ENCODE measurements at regions not wholly inside any gene's neighbourhood (a gene's known extent, or its start where the extent isn't known, plus 50 kb on each side); places are given as distances from the start of the nearest gene placed in this dataset.

GRCh38 chr1:181259026-181259745, 170.7 kb downstream of the IER5 start:
- no peak overlapping the region for H4K8ac ChIP-seq (ENCODE audit: low read depth, low read length)
- no peaks in the 10 kb centered on the region for H3K79me1 ChIP-seq (ENCODE audit: low read length)
- H3K27me3 ChIP-seq (ENCODE audit: insufficient read depth, low read length), result no peaks in the 10 kb centered on the region
- DNase-seq, result no peak
- no peak overlapping the region for H3K4ac ChIP-seq (ENCODE audit: low read depth, low read length)
- no peak overlapping the region for H2AK5ac ChIP-seq (ENCODE audit: low read length)
- H3K27ac ChIP-seq (ENCODE audit: low read depth, low read length), result no peak overlapping the region
- H3K9ac ChIP-seq (ENCODE audit: low read length), result no peak overlapping the region
- H3K23ac ChIP-seq (ENCODE audit: low read length), result no peak overlapping the region
- H3K4me3 ChIP-seq (ENCODE audit: low read depth, low read length), result no peak overlapping the region
- H4K12ac ChIP-seq (ENCODE audit: low read depth, low read length), result no peak overlapping the region
- H3K9me3 ChIP-seq (ENCODE audit: insufficient read depth, low read depth, low read length), result peaks cover 5% of the 10 kb centered on the region
- H3K4me2 ChIP-seq (ENCODE audit: low read length), result no peak overlapping the region
- WGBS (ENCODE audit: extremely low coverage, insufficient coverage, insufficient read length), result no CpG with 5 or more reads among the region's 5 CpGs
- H3K36me3 ChIP-seq (ENCODE audit: control insufficient read depth in 1 of 2, insufficient read depth in 2 of 2, low read length in 2 of 2), result no peaks in the 10 kb centered on the region
- H3K14ac ChIP-seq (ENCODE audit: low read length), result no peak overlapping the region
- H2AFZ ChIP-seq (ENCODE audit: insufficient read depth, low read length, poor library complexity), result no peak overlapping the region
- no peak overlapping the region for H2BK12ac ChIP-seq (ENCODE audit: low read length)
- H3K4me1 ChIP-seq (ENCODE audit: control insufficient read depth in 1 of 2, insufficient read depth in 2 of 2, low read length in 2 of 2), result no peaks in the 10 kb centered on the region
- H2BK5ac ChIP-seq (ENCODE audit: low read depth, low read length, poor library complexity), result no peak overlapping the region
- H3K79me2 ChIP-seq (ENCODE audit: control insufficient read depth, insufficient read depth, low read length, poor library complexity), result no peaks in the 10 kb centered on the region
- no peak overlapping the region for H3K18ac ChIP-seq (ENCODE audit: low read length)
- H4K91ac ChIP-seq (ENCODE audit: low read depth, low read length), result no peak overlapping the region
- no peak overlapping the region for H2BK120ac ChIP-seq (ENCODE audit: insufficient read depth, low read length, poor library complexity)

DNA sequence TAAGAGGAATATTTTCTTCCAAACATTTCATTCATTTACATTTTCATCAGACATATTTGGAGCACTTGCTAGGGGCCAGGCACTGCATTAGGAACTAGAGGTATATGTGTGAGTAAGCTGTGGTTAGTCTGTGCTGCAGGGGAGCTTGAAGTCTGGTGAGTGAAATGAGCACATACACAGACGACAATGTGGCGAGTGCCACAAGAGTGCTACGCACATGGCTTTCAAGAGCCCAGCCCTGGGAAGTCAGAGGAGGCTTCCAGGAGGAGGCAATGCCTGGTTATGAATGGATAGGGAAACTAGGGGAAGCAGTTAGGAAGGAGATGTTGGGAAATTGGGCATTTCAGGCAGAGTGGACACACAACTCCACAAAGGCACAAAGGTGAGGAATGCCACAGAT, 171.8 kb downstream of the IER5 start:
- no peak overlapping the region for H2BK5ac ChIP-seq (ENCODE audit: low read depth, low read length, poor library complexity)
- peaks cover 5% of the 10 kb centered on the region for H3K9me3 ChIP-seq (ENCODE audit: insufficient read depth, low read depth, low read length)
- no peak overlapping the region for H4K8ac ChIP-seq (ENCODE audit: low read depth, low read length)
- H3K18ac ChIP-seq (ENCODE audit: low read length), result no peak overlapping the region
- H2AFZ ChIP-seq (ENCODE audit: insufficient read depth, low read length, poor library complexity), result no peak overlapping the region
- H3K23ac ChIP-seq (ENCODE audit: low read length), result no peak overlapping the region
- no peaks in the 10 kb centered on the region for H3K27me3 ChIP-seq (ENCODE audit: insufficient read depth, low read length)
- no peak overlapping the region for H3K9ac ChIP-seq (ENCODE audit: low read length)
- H3K79me2 ChIP-seq (ENCODE audit: control insufficient read depth, insufficient read depth, low read length, poor library complexity), result no peaks in the 10 kb centered on the region
- H3K4ac ChIP-seq (ENCODE audit: low read depth, low read length), result no peak overlapping the region
- H3K36me3 ChIP-seq (ENCODE audit: control insufficient read depth in 1 of 2, insufficient read depth in 2 of 2, low read length in 2 of 2), result no peaks in the 10 kb centered on the region
- no peaks in the 10 kb centered on the region for H3K4me1 ChIP-seq (ENCODE audit: control insufficient read depth in 1 of 2, insufficient read depth in 2 of 2, low read length in 2 of 2)
- H3K4me3 ChIP-seq (ENCODE audit: low read depth, low read length), result no peak overlapping the region
- no peak overlapping the region for H2AK5ac ChIP-seq (ENCODE audit: low read length)
- no peak overlapping the region for H4K91ac ChIP-seq (ENCODE audit: low read depth, low read length)
- H2BK120ac ChIP-seq (ENCODE audit: insufficient read depth, low read length, poor library complexity), result no peak overlapping the region
- H3K14ac ChIP-seq (ENCODE audit: low read length), result no peak overlapping the region
- no peak overlapping the region for H4K12ac ChIP-seq (ENCODE audit: low read depth, low read length)
- no peak overlapping the region for H3K27ac ChIP-seq (ENCODE audit: low read depth, low read length)
- no CpG with 5 or more reads among the region's 3 CpGs for WGBS (ENCODE audit: extremely low coverage, insufficient coverage, insufficient read length)
- H3K79me1 ChIP-seq (ENCODE audit: low read length), result no peaks in the 10 kb centered on the region
- no peak overlapping the region for H3K4me2 ChIP-seq (ENCODE audit: low read length)
- no peak for DNase-seq
- no peak overlapping the region for H2BK12ac ChIP-seq (ENCODE audit: low read length)

GRCh38 chr1:181260994-181261393, 172.5 kb downstream of the IER5 start:
- Histone ChIP-seq H3K9me3 (ENCODE audit: insufficient read depth, low read depth, low read length) (peaks cover 5% of the 10 kb centered on the region), H3K14ac (ENCODE audit: low read length) (no peak overlapping the region), H2BK120ac (ENCODE audit: insufficient read depth, low read length, poor library complexity) (no peak overlapping the region), H3K36me3 (ENCODE audit: control insufficient read depth in 1 of 2, insufficient read depth in 2 of 2, low read length in 2 of 2) (no peaks in the 10 kb centered on the region), H3K79me2 (ENCODE audit: control insufficient read depth, insufficient read depth, low read length, poor library complexity) (no peaks in the 10 kb centered on the region), H2BK5ac (ENCODE audit: low read depth, low read length, poor library complexity) (no peak overlapping the region), H2BK12ac (ENCODE audit: low read length) (no peak overlapping the region), H2AK5ac (ENCODE audit: low read length) (no peak overlapping the region), H4K91ac (ENCODE audit: low read depth, low read length) (no peak overlapping the region), H3K4ac (ENCODE audit: low read depth, low read length) (no peak overlapping the region), H3K23ac (ENCODE audit: low read length) (no peak overlapping the region), H2AFZ (ENCODE audit: insufficient read depth, low read length, poor library complexity) (no peak overlapping the region), H3K4me3 (ENCODE audit: low read depth, low read length) (no peak overlapping the region), H3K18ac (ENCODE audit: low read length) (no peak overlapping the region), H3K27me3 (ENCODE audit: insufficient read depth, low read length) (no peaks in the 10 kb centered on the region), H3K27ac (ENCODE audit: low read depth, low read length) (no peak overlapping the region), H3K9ac (ENCODE audit: low read length) (no peak overlapping the region), H4K12ac (ENCODE audit: low read depth, low read length) (no peak overlapping the region), H4K8ac (ENCODE audit: low read depth, low read length) (no peak overlapping the region), H3K79me1 (ENCODE audit: low read length) (no peaks in the 10 kb centered on the region), H3K4me2 (ENCODE audit: low read length) (no peak overlapping the region), H3K4me1 (ENCODE audit: control insufficient read depth in 1 of 2, insufficient read depth in 2 of 2, low read length in 2 of 2) (no peaks in the 10 kb centered on the region)
- DNase-seq, result no peak
- no CpG with 5 or more reads among the region's 1 CpG for WGBS (ENCODE audit: extremely low coverage, insufficient coverage, insufficient read length)

GRCh38 chr1:181262069-181262468, 173.6 kb downstream of the IER5 start:
- Histone ChIP-seq H2BK120ac (ENCODE audit: insufficient read depth, low read length, poor library complexity) (no peak overlapping the region), H4K8ac (ENCODE audit: low read depth, low read length) (no peak overlapping the region), H3K9ac (ENCODE audit: low read length) (no peak overlapping the region), H2AK5ac (ENCODE audit: low read length) (no peak overlapping the region), H2AFZ (ENCODE audit: insufficient read depth, low read length, poor library complexity) (no peak overlapping the region), H4K12ac (ENCODE audit: low read depth, low read length) (no peak overlapping the region), H3K9me3 (ENCODE audit: insufficient read depth, low read depth, low read length) (peaks cover 2% of the 10 kb centered on the region), H3K79me1 (ENCODE audit: low read length) (no peaks in the 10 kb centered on the region), H3K4me3 (ENCODE audit: low read depth, low read length) (no peak overlapping the region), H4K91ac (ENCODE audit: low read depth, low read length) (no peak overlapping the region), H3K36me3 (ENCODE audit: control insufficient read depth in 1 of 2, insufficient read depth in 2 of 2, low read length in 2 of 2) (no peaks in the 10 kb centered on the region), H2BK12ac (ENCODE audit: low read length) (no peak overlapping the region), H3K27me3 (ENCODE audit: insufficient read depth, low read length) (no peaks in the 10 kb centered on the region), H3K4me2 (ENCODE audit: low read length) (no peak overlapping the region), H3K18ac (ENCODE audit: low read length) (no peak overlapping the region), H3K4ac (ENCODE audit: low read depth, low read length) (no peak overlapping the region), H3K79me2 (ENCODE audit: control insufficient read depth, insufficient read depth, low read length, poor library complexity) (no peaks in the 10 kb centered on the region), H3K23ac (ENCODE audit: low read length) (no peak overlapping the region), H3K14ac (ENCODE audit: low read length) (no peak overlapping the region), H2BK5ac (ENCODE audit: low read depth, low read length, poor library complexity) (no peak overlapping the region), H3K27ac (ENCODE audit: low read depth, low read length) (no peak overlapping the region), H3K4me1 (ENCODE audit: control insufficient read depth in 1 of 2, insufficient read depth in 2 of 2, low read length in 2 of 2) (no peaks in the 10 kb centered on the region)
- no CpG with 5 or more reads among the region's 1 CpG for WGBS (ENCODE audit: extremely low coverage, insufficient coverage, insufficient read length)
- no peak for DNase-seq

All from trophoblast cell (in vitro differentiated cells and primary cell).